Kidney epithelial cell (primary cell): ENCODE measurements at regions not wholly inside any gene's neighbourhood (a gene's known extent, or its start where the extent isn't known, plus 50 kb on each side); places are given as distances from the start of the nearest gene placed in this dataset.
"Not testable (repeated sequence)": the region's sequence is repeated elsewhere in the genome, so short reads cannot be mapped to it uniquely, and the experiment has no call there.

Experiments
- DNase-seq: peaks from one replicate; pipeline ENCODE4 v3.0.0-alpha.2; 2010; ENCODE audit warnings: low read depth
- H3K27me3 ChIP-seq: 2 replicates; pipeline ENCODE4 v1.6.0; 2011; ENCODE audit warnings: low read length; ENCODE audit not compliant: control insufficient read depth, insufficient read depth
- H3K36me3 ChIP-seq: 2 replicates; pipeline ENCODE4 v1.5.1; 2011; ENCODE audit warnings: low read length; ENCODE audit not compliant: control insufficient read depth, insufficient read depth
- H3K4me3 ChIP-seq: 2 replicates; pipeline ENCODE4 v1.5.1; 2011; ENCODE audit warnings: low read depth, mild to moderate bottlenecking, control low read depth, low read length
- CTCF ChIP-seq: IDR thresholded peaks from 2 replicates; pipeline ENCODE4 v1.5.1; 2011; ENCODE audit warnings: mild to moderate bottlenecking, moderate library complexity, low read length, control low read depth, inconsistent platforms; ENCODE audit not compliant: insufficient read depth, poor library complexity, severe bottlenecking

GRCh38 chr5:87529486-87530076 lies 116.9 kb upstream of the CCNH start:
- Histone ChIP-seq H3K36me3 (no peaks in the 10 kb centered on the region), H3K27me3 (no peaks in the 10 kb centered on the region), H3K4me3 (no peak overlapping the region)
- no peak for DNase-seq
- no peak for TF ChIP-seq CTCF

GRCh38 chr5:87526131-87526530 lies 113.4 kb upstream of the CCNH start:
- no peak overlapping the region for H3K4me3 ChIP-seq

GRCh38 chr5:87524217-87524616 lies 111.5 kb upstream of the CCNH start:
- Histone ChIP-seq H3K4me3 (no peak overlapping the region), H3K27me3 (no peaks in the 10 kb centered on the region), H3K36me3 (no peaks in the 10 kb centered on the region)
- no peak for TF ChIP-seq CTCF
- no peak for DNase-seq

More at GRCh38 chr5:87526131-87526530, 113.4 kb upstream of the CCNH start:
- DNase-seq: no peak
- Histone ChIP-seq H3K27me3 (no peaks in the 10 kb centered on the region), H3K36me3 (no peaks in the 10 kb centered on the region)
- no peak for TF ChIP-seq CTCF

- DNase-seq, H3K27me3 ChIP-seq, H3K36me3 ChIP-seq, H3K4me3 ChIP-seq: not testable (repeated sequence)
Observed at GRCh38 chr5:87511778-87512177, 99.0 kb upstream of the CCNH start.

GRCh38 chr5:87503004-87503403 lies 90.3 kb upstream of the CCNH start:
- no peak for DNase-seq
- no peaks in the 10 kb centered on the region for H3K27me3 ChIP-seq
- TF ChIP-seq CTCF: no peak
- no peaks in the 10 kb centered on the region for H3K36me3 ChIP-seq
- H3K4me3 ChIP-seq: no peak overlapping the region

GRCh38 chr5:87499478-87500410 lies 87.0 kb upstream of the CCNH start:
- TF ChIP-seq CTCF: no peak
- Histone ChIP-seq H3K4me3 (no peak overlapping the region), H3K36me3 (no peaks in the 10 kb centered on the region), H3K27me3 (no peaks in the 10 kb centered on the region)
- DNase-seq: no peak
